Astrocyte of the cerebellum (primary cell): ENCODE measurements at regions not wholly inside any gene's neighbourhood (a gene's known extent, or its start where the extent isn't known, plus 50 kb on each side); places are given as distances from the start of the nearest gene placed in this dataset.

ENCODE experiments used
- DNase-seq: peaks from one replicate; pipeline ENCODE4 v3.0.0-alpha.2; 2011; ENCODE audit warnings: low read depth
- H3K4me3 ChIP-seq: 2 replicates; pipeline ENCODE4 v1.5.1; 2011; ENCODE audit warnings: mild to moderate bottlenecking, low read depth, low read length, moderate library complexity
- CTCF ChIP-seq: IDR thresholded peaks from 2 replicates; pipeline ENCODE4 v1.5.1; 2012; ENCODE audit warnings: low read length, low read depth, moderate library complexity, mild to moderate bottlenecking; ENCODE audit errors: missing control alignments
- in situ Hi-C: cut with HindIII; loops from 2 replicates; pipeline ENCODE4 v1.10.0; 2017; ENCODE audit warnings: low sequenced_read_pairs

- no peak for DNase-seq
- no peak for TF ChIP-seq CTCF
- in situ Hi-C loops, result no loop called here
- no peak overlapping the region for H3K4me3 ChIP-seq
Observed at GRCh38 chr1:228894442-228894989, 159.2 kb downstream of the RHOU start.

- TF ChIP-seq CTCF, result no peak
- no peak for DNase-seq
- in situ Hi-C loops, result no loop called here
Observed at GRCh38 chr1:228897901-228898300, 162.6 kb downstream of the RHOU start.

GRCh38 chr1:228898582-228898992 is 163.3 kb downstream of the RHOU start:
- no peak for DNase-seq
- TF ChIP-seq CTCF, result no peak
- in situ Hi-C loops, result no loop called here
- no peak overlapping the region for H3K4me3 ChIP-seq

More at GRCh38 chr1:228897901-228898300, 162.6 kb downstream of the RHOU start:
- no peak overlapping the region for H3K4me3 ChIP-seq

- in situ Hi-C loops, result no loop called here
Observed at GRCh38 chr1:228899421-228899956, 164.2 kb downstream of the RHOU start.

GRCh38 chr1:228900099-228900885 is 165.0 kb downstream of the RHOU start:
- in situ Hi-C loops, result no loop called here
- TF ChIP-seq CTCF, result no peak
- H3K4me3 ChIP-seq, result no peak overlapping the region
- no peak for DNase-seq

More at GRCh38 chr1:228899421-228899956, 164.2 kb downstream of the RHOU start:
- no peak overlapping the region for H3K4me3 ChIP-seq
- no peak for TF ChIP-seq CTCF
- DNase-seq, result no peak

- no peak overlapping the region for H3K4me3 ChIP-seq
- no peak for DNase-seq
- in situ Hi-C loops, result no loop called here
- no peak for TF ChIP-seq CTCF
Observed at GRCh38 chr1:228900886-228901392, 165.7 kb downstream of the RHOU start.
